ENCODE measurements at regions not wholly inside any gene's neighbourhood (a gene's known extent, or its start where the extent isn't known, plus 50 kb on each side); places are given as distances from the start of the nearest gene placed in this dataset.

DNA sequence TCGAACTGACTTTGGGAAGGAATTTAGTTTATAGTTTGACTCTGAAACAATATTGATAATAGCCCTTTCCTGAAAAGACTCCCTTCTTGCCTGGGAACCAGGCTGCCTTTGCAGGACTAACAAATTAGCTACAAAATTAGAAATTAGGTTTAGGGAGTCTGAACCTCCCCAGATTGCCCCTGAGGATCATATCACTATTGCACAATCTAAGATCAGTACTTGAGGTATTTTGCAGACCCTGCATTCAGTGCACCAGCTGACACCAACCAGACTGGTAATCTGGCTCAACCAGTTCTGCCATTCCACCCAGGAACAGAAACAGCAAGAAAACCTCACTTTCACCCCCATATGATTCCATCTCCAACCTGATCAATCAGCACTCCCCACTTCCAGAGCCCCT lies 131.8 kb upstream of the GALNT5 start:
- intact Hi-C loops (cut with DNase I) = no loop called here
- H3K4me3 ChIP-seq = no peak overlapping the region
- DNase-seq (no peak), ATAC-seq (no peak)
- H3K9me3 ChIP-seq = no peaks in the 10 kb centered on the region
- TF ChIP-seq, protein P1, sequence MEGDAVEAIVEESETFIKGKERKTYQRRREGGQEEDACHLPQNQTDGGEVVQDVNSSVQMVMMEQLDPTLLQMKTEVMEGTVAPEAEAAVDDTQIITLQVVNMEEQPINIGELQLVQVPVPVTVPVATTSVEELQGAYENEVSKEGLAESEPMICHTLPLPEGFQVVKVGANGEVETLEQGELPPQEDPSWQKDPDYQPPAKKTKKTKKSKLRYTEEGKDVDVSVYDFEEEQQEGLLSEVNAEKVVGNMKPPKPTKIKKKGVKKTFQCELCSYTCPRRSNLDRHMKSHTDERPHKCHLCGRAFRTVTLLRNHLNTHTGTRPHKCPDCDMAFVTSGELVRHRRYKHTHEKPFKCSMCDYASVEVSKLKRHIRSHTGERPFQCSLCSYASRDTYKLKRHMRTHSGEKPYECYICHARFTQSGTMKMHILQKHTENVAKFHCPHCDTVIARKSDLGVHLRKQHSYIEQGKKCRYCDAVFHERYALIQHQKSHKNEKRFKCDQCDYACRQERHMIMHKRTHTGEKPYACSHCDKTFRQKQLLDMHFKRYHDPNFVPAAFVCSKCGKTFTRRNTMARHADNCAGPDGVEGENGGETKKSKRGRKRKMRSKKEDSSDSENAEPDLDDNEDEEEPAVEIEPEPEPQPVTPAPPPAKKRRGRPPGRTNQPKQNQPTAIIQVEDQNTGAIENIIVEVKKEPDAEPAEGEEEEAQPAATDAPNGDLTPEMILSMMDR (IDR thresholded peaks at IDR 0.05) = no peak
- TF ChIP-seq POLR2A (IDR thresholded peaks at IDR 0.05) = no peak
- 35 to 50% methylated on average over 1 of the region's 1 CpG for WGBS, 2 donors
- no peaks in the 10 kb centered on the region for H3K4me1 ChIP-seq
- H3K27me3 ChIP-seq = no peaks in the 10 kb centered on the region
- no peak overlapping the region for H3K27ac ChIP-seq
- H3K36me3 ChIP-seq (replicated peaks in 1 of 2; ENCODE audit: insufficient read depth in 1 of 2, low read depth in 2 of 2) = no peaks in the 10 kb centered on the region

DNA sequence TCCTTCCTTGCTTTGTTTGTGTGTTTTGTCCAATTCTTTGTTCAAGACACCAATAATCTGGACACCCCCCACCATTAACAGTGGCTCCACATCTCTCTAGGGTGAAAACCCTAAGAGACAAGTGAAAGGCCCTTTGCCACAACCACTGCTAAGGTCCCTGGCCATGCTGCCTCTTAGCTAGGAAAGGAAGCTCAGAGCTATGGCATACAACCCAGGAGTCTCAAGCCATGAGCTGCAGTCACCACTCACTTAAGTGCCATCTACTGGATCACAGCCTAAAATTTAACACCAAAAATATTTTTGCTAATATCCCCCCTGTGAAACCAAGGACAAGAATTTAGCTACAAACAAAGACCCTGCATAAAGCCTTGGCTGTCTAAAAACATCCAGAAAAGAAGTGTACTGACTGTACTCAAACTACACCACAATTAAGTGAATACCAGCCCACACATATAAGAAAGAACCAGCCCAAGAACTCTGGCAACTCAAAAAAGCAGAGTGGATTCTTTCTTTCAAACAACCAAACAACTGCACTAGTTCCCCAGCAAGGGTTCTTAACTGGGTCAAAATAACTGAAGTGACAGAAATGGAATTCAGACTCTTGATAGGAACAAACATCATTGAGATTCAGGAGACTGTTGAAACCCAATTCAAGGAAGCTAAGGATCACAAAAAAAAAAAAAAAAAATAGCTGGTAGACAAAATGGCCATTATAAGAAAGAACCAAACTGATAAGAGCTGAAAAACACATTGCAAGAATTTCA lies 130.1 kb upstream of the GALNT5 start:
- no peaks in the 10 kb centered on the region for H3K36me3 ChIP-seq (replicated peaks in 1 of 2; ENCODE audit: insufficient read depth in 1 of 2, low read depth in 2 of 2)
- H3K27me3 ChIP-seq = no peaks in the 10 kb centered on the region
- DNase-seq (no peak), ATAC-seq (no peak)
- H3K4me1 ChIP-seq = no peaks in the 10 kb centered on the region
- H3K27ac ChIP-seq = no peak overlapping the region
- no peaks in the 10 kb centered on the region for H3K9me3 ChIP-seq
- intact Hi-C loops (cut with DNase I) = no loop called here
- TF ChIP-seq POLR2A (IDR thresholded peaks at IDR 0.05) = no peak
- TF ChIP-seq, protein P1 (IDR thresholded peaks at IDR 0.05) = no peak
- H3K4me3 ChIP-seq = no peak overlapping the region

DNA sequence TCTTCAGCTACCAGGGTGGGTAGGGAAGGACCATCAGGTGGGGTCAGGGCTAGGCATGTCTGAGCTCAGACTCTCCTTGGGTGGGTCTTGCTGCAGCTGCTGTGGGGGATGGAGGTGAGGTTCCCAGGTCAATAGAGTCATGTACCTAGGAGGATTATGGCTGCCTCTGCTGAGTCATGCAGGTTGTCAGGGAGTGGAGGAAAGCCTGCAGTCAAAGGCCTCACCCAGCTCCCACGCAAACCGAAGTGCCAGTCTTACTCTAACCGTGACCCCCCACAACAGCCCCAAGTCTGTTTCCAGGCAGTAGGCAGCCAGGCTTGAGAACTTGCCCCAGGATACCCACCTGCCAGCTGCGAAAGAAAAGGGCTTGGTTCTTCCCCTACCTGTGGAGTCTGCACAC lies 113.6 kb upstream of the GALNT5 start:
- DNase-seq (no peak), ATAC-seq (no peak)
- TF ChIP-seq, protein P1 (IDR thresholded peaks at IDR 0.05) = no peak
- no peak for TF ChIP-seq POLR2A (IDR thresholded peaks at IDR 0.05)
- Histone ChIP-seq H3K4me1 (no peaks in the 10 kb centered on the region), H3K9me3 (no peaks in the 10 kb centered on the region), H3K27ac (no peak overlapping the region), H3K27me3 (no peaks in the 10 kb centered on the region), H3K36me3 (replicated peaks in 1 of 2; ENCODE audit: insufficient read depth in 1 of 2, low read depth in 2 of 2) (no peaks in the 10 kb centered on the region), H3K4me3 (no peak overlapping the region)
- intact Hi-C loops (cut with DNase I) = no loop called here
- 79% methylated on average over 4 of the region's 4 CpGs; no CpG with 5 or more reads in 1 of the 2 donors for WGBS, 2 donors

DNA sequence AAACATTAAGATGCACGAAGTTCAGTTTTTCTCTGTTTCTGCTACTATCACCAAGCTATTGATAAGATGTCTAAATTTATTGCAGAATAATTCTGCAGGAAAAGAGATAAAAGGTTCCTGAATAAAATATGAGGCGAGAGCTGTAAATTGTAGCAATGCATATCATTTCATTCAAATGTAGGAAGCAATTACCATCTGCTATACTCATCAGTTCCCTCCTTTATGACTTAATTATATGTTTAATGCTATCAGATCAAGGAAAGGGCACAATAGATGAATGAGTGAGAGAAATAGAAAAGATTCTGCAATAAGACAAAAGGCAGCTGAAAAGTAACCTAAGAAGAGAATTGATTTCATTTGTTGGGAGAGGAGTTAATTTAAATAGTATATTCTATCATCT lies 108.2 kb upstream of the GALNT5 start:
- no peak overlapping the region for H3K27ac ChIP-seq
- no peak overlapping the region for H3K4me3 ChIP-seq
- no peaks in the 10 kb centered on the region for H3K4me1 ChIP-seq
- no peak for TF ChIP-seq POLR2A (IDR thresholded peaks at IDR 0.05)
- TF ChIP-seq, protein P1 (IDR thresholded peaks at IDR 0.05) = no peak
- 47% methylated on average over 2 of the region's 2 CpGs for WGBS, 2 donors
- H3K27me3 ChIP-seq = no peaks in the 10 kb centered on the region
- DNase-seq (no peak), ATAC-seq (no peak)
- no peaks in the 10 kb centered on the region for H3K36me3 ChIP-seq (replicated peaks in 1 of 2; ENCODE audit: insufficient read depth in 1 of 2, low read depth in 2 of 2)
- H3K9me3 ChIP-seq = no peaks in the 10 kb centered on the region
- intact Hi-C loops (cut with DNase I) = no loop called here

DNA sequence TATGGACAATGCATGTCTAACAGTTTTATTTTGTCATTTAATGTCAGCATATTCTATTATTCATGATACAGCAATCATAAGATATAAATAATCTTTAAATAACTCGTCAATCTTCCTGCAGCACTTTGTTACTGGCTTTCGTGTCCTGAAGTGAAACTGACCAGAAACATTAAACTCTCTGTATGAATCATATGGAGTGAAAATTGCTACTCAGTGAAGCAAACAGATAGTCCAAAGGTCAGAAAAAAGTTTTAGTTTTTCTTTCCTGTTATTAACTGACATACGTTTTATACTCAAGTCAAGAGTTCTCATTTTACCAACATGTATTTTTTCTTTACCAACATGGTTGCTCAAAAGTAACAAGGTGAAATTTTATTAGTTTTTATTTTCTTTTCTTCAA lies 106.8 kb upstream of the GALNT5 start:
- Histone ChIP-seq H3K27me3 (no peaks in the 10 kb centered on the region), H3K4me1 (no peaks in the 10 kb centered on the region), H3K36me3 (replicated peaks in 1 of 2; ENCODE audit: insufficient read depth in 1 of 2, low read depth in 2 of 2) (no peaks in the 10 kb centered on the region), H3K4me3 (no peak overlapping the region), H3K27ac (no peak overlapping the region), H3K9me3 (no peaks in the 10 kb centered on the region)
- WGBS, 2 donors = 30 to 49% methylated on average over 3 of the region's 3 CpGs
- DNase-seq = no peak
- intact Hi-C loops (cut with DNase I) = no loop called here
- no peak for ATAC-seq
- TF ChIP-seq POLR2A (IDR thresholded peaks at IDR 0.05) = no peak
- TF ChIP-seq, protein P1 (IDR thresholded peaks at IDR 0.05) = no peak
